ENCODE measurements at regions not wholly inside any gene's neighbourhood (a gene's known extent, or its start where the extent isn't known, plus 50 kb on each side); places are given as distances from the start of the nearest gene placed in this dataset.

DNA sequence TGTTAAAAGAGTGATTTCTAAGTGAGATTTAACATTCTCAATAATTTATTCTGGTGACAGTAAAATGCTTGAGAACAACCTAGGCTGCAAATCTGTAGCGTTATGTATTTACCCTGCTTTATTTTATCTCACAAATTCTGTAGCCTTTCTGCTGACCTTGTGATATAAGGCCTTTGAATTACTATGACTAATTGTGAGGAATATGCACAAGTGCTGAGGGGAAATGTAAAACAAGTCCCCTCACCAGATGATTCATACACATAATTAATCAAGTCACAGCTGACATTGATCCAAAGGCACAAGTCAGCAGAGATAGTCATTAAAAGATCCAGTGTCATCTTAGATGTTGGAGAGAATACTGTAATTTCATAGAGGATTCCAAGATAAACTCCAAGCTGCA lies 992.7 kb upstream of the USP15 start:
- no peak for TF ChIP-seq ZNF146 (tag by site-specific recombination; IDR thresholded peaks at IDR 0.05)
- TF ChIP-seq ZNF621 (tag by site-specific recombination; IDR thresholded peaks at IDR 0.05) = no peak
- TF ChIP-seq, protein P1, sequence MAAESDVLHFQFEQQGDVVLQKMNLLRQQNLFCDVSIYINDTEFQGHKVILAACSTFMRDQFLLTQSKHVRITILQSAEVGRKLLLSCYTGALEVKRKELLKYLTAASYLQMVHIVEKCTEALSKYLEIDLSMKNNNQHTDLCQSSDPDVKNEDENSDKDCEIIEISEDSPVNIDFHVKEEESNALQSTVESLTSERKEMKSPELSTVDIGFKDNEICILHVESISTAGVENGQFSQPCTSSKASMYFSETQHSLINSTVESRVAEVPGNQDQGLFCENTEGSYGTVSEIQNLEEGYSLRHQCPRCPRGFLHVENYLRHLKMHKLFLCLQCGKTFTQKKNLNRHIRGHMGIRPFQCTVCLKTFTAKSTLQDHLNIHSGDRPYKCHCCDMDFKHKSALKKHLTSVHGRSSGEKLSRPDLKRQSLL (tag by site-specific recombination; IDR thresholded peaks at IDR 0.05) = no peak
- TF ChIP-seq ZNF274 (IDR thresholded peaks at IDR 0.05; ENCODE audit: low read length) = no peak
- no peak for TF ChIP-seq ZNF274 (tag by site-specific recombination; IDR thresholded peaks at IDR 0.05; ENCODE audit: borderline replicate concordance)
- TF ChIP-seq ZNF658 (tag by site-specific recombination; IDR thresholded peaks at IDR 0.05) = no peak
- TF ChIP-seq ZNF302 (tag by site-specific recombination; IDR thresholded peaks at IDR 0.05; ENCODE audit: low read depth) = no peak
- TF ChIP-seq CTCF (tag by site-specific recombination; IDR thresholded peaks at IDR 0.05) = no peak
- TF ChIP-seq ATF2 (tag by site-specific recombination; IDR thresholded peaks at IDR 0.05; ENCODE audit: low read depth) = no peak

Measured in HEK293 (cell line).